Small intestine (tissue), 7 donors: ENCODE measurements at regions not wholly inside any gene's neighbourhood (a gene's known extent, or its start where the extent isn't known, plus 50 kb on each side); places are given as distances from the start of the nearest gene placed in this dataset.
A peak's percentile ranks its signal among the peaks of the same experiment; 100 is the strongest.

Experiments
- DNase-seq, 2 donors: peaks; one replicate each; pipeline versions ENCODE4 v3.0.0 to v3.0.0-alpha.2; 2013
- FAIRE-seq: peaks from 2 replicates; lab custom pipeline; 2012; peaks lifted over from hg19 to GRCh38; lab: Jason Lieb, UNC
- H3K27ac ChIP-seq, 3 donors: one replicate each; pipeline ENCODE4 v1.5.1; 2013; ENCODE audit warnings: low read length in 2 of 3, mild to moderate bottlenecking in 2 of 3, control low read depth in 1 of 3, inconsistent platforms in 1 of 3, low read depth in 1 of 3, moderate library complexity in 1 of 3
- H3K27me3 ChIP-seq, 3 donors: one replicate each; pipeline ENCODE4 v1.6.1; 2013; ENCODE audit warnings: low read length in 3 of 3, inconsistent platforms in 1 of 3; ENCODE audit not compliant: control insufficient read depth in 3 of 3, insufficient read depth in 3 of 3
- H3K36me3 ChIP-seq, 3 donors: one replicate each; pipeline ENCODE4 v1.6.1; 2013; ENCODE audit warnings: low read length in 3 of 3, inconsistent platforms in 1 of 3, low read depth in 1 of 3, mild to moderate bottlenecking in 1 of 3, moderate library complexity in 1 of 3; ENCODE audit not compliant: control insufficient read depth in 3 of 3, insufficient read depth in 2 of 3
- H3K4me1 ChIP-seq, 3 donors: one replicate each; pipeline ENCODE4 v1.6.1; 2013; ENCODE audit warnings: low read length in 2 of 3, inconsistent platforms in 1 of 3, low read depth in 1 of 3, mild to moderate bottlenecking in 1 of 3, moderate library complexity in 1 of 3; ENCODE audit not compliant: control insufficient read depth in 3 of 3, insufficient read depth in 2 of 3
- H3K4me3 ChIP-seq, 3 donors: one replicate each; pipeline ENCODE4 v1.5.1; 2013; ENCODE audit warnings: low read length in 3 of 3, control low read depth in 1 of 3, inconsistent platforms in 1 of 3, low read depth in 1 of 3, mild to moderate bottlenecking in 1 of 3, moderate library complexity in 1 of 3
- H3K9me3 ChIP-seq, 2 donors: one replicate each; pipeline ENCODE4 v1.6.1; 2013; ENCODE audit warnings: low read depth in 1 of 2, low read length in 1 of 2; ENCODE audit not compliant: control insufficient read depth in 2 of 2, insufficient read depth in 1 of 2
- WGBS, 3 donors: extraction: QIAGEN DNeasy Blood & Tissue Kit; methylation state at CpG; one replicate each; pipeline ENCODE4 v1.1.7; 2013; 5-methylcytosine and 5-hydroxymethylcytosine counted together
- donor health status: healthy with polysubstance abuse.
- donor health status: control.
- donor health status: control.
- donor health status: Bipolar disorder and iron deficiency.
- donor health status: healthy.

- Histone ChIP-seq H3K27ac (peak overlapping the region in 2 of 3 donors; percentile 26 to 55), H3K4me3 (no peak overlapping the region), H3K4me1 (no peaks in the 10 kb centered on the region), H3K36me3 (no peaks in the 10 kb centered on the region), H3K27me3 (no peaks in the 10 kb centered on the region), H3K9me3 (no peaks in the 10 kb centered on the region)
- no peak for DNase-seq
- 56 to 72% (median 61%) methylated on average over 3 of the region's 3 CpGs for WGBS, 3 donors
- FAIRE-seq = no peak
Measured at GRCh38 chr10:29850371-29850770, 209.0 kb downstream of the JCAD start.

- H3K4me1 ChIP-seq = no peaks in the 10 kb centered on the region
- no peaks in the 10 kb centered on the region for H3K27me3 ChIP-seq
- no peak for FAIRE-seq
- peak overlapping the region in 1 of 3 donors; percentile 55 for H3K27ac ChIP-seq
- no peaks in the 10 kb centered on the region for H3K36me3 ChIP-seq
- DNase-seq = no peak
- peaks cover 0 to 3% of the 10 kb centered on the region in 2 donors for H3K9me3 ChIP-seq
- WGBS, 3 donors = 61 to 93% (median 78%) methylated on average over 3 of the region's 3 CpGs
- H3K4me3 ChIP-seq = no peak overlapping the region
Measured at GRCh38 chr10:29849886-29850285, 209.5 kb downstream of the JCAD start.

- H3K36me3 ChIP-seq = no peaks in the 10 kb centered on the region
- peaks cover 0 to 5% of the 10 kb centered on the region in 2 donors for H3K9me3 ChIP-seq
- DNase-seq = peak in 1 of 2 donors; percentile 42
- no peak overlapping the region for H3K4me3 ChIP-seq
- WGBS, 3 donors = 53 to 71% (median 62%) methylated on average over 9 of the region's 9 CpGs
- H3K27ac ChIP-seq = peak overlapping the region in 2 of 3 donors; percentile 55 to 69
- H3K27me3 ChIP-seq = no peaks in the 10 kb centered on the region
- FAIRE-seq = no peak
- no peaks in the 10 kb centered on the region for H3K4me1 ChIP-seq
Measured at GRCh38 chr10:29849126-29849833, 210.1 kb downstream of the JCAD start.

GRCh38 chr10:29846881-29847280, 212.1 kb upstream of the SVIL start:
- DNase-seq (no peak), FAIRE-seq (no peak)
- Histone ChIP-seq H3K9me3 (peaks cover 0 to 5% of the 10 kb centered on the region in 2 donors), H3K27ac (no peak overlapping the region), H3K4me1 (peaks cover 0 to 7% (median 0%) of the 10 kb centered on the region in 3 donors), H3K36me3 (no peaks in the 10 kb centered on the region), H3K4me3 (no peak overlapping the region), H3K27me3 (no peaks in the 10 kb centered on the region)
- WGBS, 3 donors = 64 to 81% (median 77%) methylated on average over 3 of the region's 3 CpGs

GRCh38 chr10:29845166-29845565, 210.4 kb upstream of the SVIL start:
- H3K36me3 ChIP-seq = no peaks in the 10 kb centered on the region
- no peak for FAIRE-seq
- no peak overlapping the region for H3K4me3 ChIP-seq
- no peaks in the 10 kb centered on the region for H3K27me3 ChIP-seq
- DNase-seq = no peak
- 96 to 100% (median 96%) methylated on average over 1 of the region's 1 CpG for WGBS, 3 donors
- no peak overlapping the region for H3K27ac ChIP-seq
- H3K4me1 ChIP-seq = peaks cover 0 to 14% (median 0%) of the 10 kb centered on the region in 3 donors
- peaks cover 0 to 5% of the 10 kb centered on the region in 2 donors for H3K9me3 ChIP-seq

GRCh38 chr10:29843143-29843542, 208.4 kb upstream of the SVIL start:
- peaks cover 0 to 5% of the 10 kb centered on the region in 2 donors for H3K9me3 ChIP-seq
- H3K27me3 ChIP-seq = no peaks in the 10 kb centered on the region
- peak overlapping the region in 1 of 3 donors; percentile 24 for H3K27ac ChIP-seq
- DNase-seq (no peak), FAIRE-seq (no peak)
- H3K4me1 ChIP-seq = peaks cover 0 to 16% (median 0%) of the 10 kb centered on the region in 3 donors
- H3K36me3 ChIP-seq = no peaks in the 10 kb centered on the region
- H3K4me3 ChIP-seq = no peak overlapping the region
- WGBS, 3 donors = 80 to 83% (median 82%) methylated on average over 5 of the region's 5 CpGs

GRCh38 chr10:29841724-29842649, 207.2 kb upstream of the SVIL start:
- Histone ChIP-seq H3K4me1 (peaks cover 0 to 16% (median 0%) of the 10 kb centered on the region in 3 donors), H3K9me3 (peaks cover 0 to 5% of the 10 kb centered on the region in 2 donors), H3K27me3 (no peaks in the 10 kb centered on the region), H3K27ac (peak overlapping the region in 1 of 3 donors; percentile 24), H3K4me3 (no peak overlapping the region), H3K36me3 (no peaks in the 10 kb centered on the region)
- DNase-seq = peak; percentile 66 to 68
- FAIRE-seq = no peak
- 54 to 71% (median 60%) methylated on average over 16 of the region's 16 CpGs for WGBS, 3 donors

- peaks cover 0 to 16% (median 0%) of the 10 kb centered on the region in 3 donors for H3K4me1 ChIP-seq
- no peak overlapping the region for H3K4me3 ChIP-seq
- H3K27me3 ChIP-seq = no peaks in the 10 kb centered on the region
- no peaks in the 10 kb centered on the region for H3K36me3 ChIP-seq
- H3K9me3 ChIP-seq = peaks cover 0 to 5% of the 10 kb centered on the region in 2 donors
- FAIRE-seq (no peak), DNase-seq (peak; percentile 52 to 72)
- H3K27ac ChIP-seq = no peak overlapping the region
- WGBS, 3 donors = 19 to 56% (median 33%) methylated on average over 11 of the region's 11 CpGs
Measured at GRCh38 chr10:29840516-29841276, 205.9 kb upstream of the SVIL start.
